ENCODE measurements at regions not wholly inside any gene's neighbourhood (a gene's known extent, or its start where the extent isn't known, plus 50 kb on each side); places are given as distances from the start of the nearest gene placed in this dataset.

GRCh38 chr16:88322500-88322970 is 60.2 kb upstream of the ZNF469 start:
- FAIRE-seq (no peak), DNase-seq (ENCODE audit: insufficient read length, low spot score) (no peak)
- no peak for TF ChIP-seq TAF1 (IDR thresholded peaks at IDR 0.05; ENCODE audit: low read depth, low read length)
- TF ChIP-seq POLR2A (IDR thresholded peaks at IDR 0.05; ENCODE audit: low read depth, low read length) = no peak
- TF ChIP-seq POU2F2 (IDR thresholded peaks at IDR 0.05; ENCODE audit: low read depth, low read length) = no peak
- TF ChIP-seq PAX5 (IDR thresholded peaks at IDR 0.05; ENCODE audit: insufficient read depth, low read length, severe bottlenecking) = no peak
- TF ChIP-seq POLR2AphosphoS5 (IDR thresholded peaks at IDR 0.05; ENCODE audit: low read depth, low read length) = no peak
- no peak for TF ChIP-seq SPI1 (IDR thresholded peaks at IDR 0.05; ENCODE audit: low read depth, low read length)

- TF ChIP-seq SPI1 (IDR thresholded peaks at IDR 0.05; ENCODE audit: low read depth, low read length) (no peak), POLR2A (IDR thresholded peaks at IDR 0.05; ENCODE audit: low read depth, low read length) (no peak)
- FAIRE-seq = no peak
- no peak for DNase-seq (ENCODE audit: insufficient read length, low spot score)
Measured at GRCh38 chr16:88323041-88323440, 59.7 kb upstream of the ZNF469 start.

GRCh38 chr16:88323546-88324330 is 59.0 kb upstream of the ZNF469 start:
- no peak for TF ChIP-seq POU2F2 (IDR thresholded peaks at IDR 0.05; ENCODE audit: low read depth, low read length)
- TF ChIP-seq POLR2A (IDR thresholded peaks at IDR 0.05; ENCODE audit: low read depth, low read length) = no peak
- no peak for TF ChIP-seq PAX5 (IDR thresholded peaks at IDR 0.05; ENCODE audit: insufficient read depth, low read length, severe bottlenecking)
- no peak for TF ChIP-seq SPI1 (IDR thresholded peaks at IDR 0.05; ENCODE audit: low read depth, low read length)
- TF ChIP-seq TAF1 (IDR thresholded peaks at IDR 0.05; ENCODE audit: low read depth, low read length) = no peak
- TF ChIP-seq POLR2AphosphoS5 (IDR thresholded peaks at IDR 0.05; ENCODE audit: low read depth, low read length) = no peak
- DNase-seq (ENCODE audit: insufficient read length, low spot score) (no peak), FAIRE-seq (no peak)

GRCh38 chr16:88325087-88325750 is 57.5 kb upstream of the ZNF469 start:
- TF ChIP-seq SPI1 (IDR thresholded peaks at IDR 0.05; ENCODE audit: low read depth, low read length) (no peak), POU2F2 (IDR thresholded peaks at IDR 0.05; ENCODE audit: low read depth, low read length) (no peak), PAX5 (IDR thresholded peaks at IDR 0.05; ENCODE audit: insufficient read depth, low read length, severe bottlenecking) (no peak), POLR2AphosphoS5 (IDR thresholded peaks at IDR 0.05; ENCODE audit: low read depth, low read length) (no peak), TAF1 (IDR thresholded peaks at IDR 0.05; ENCODE audit: low read depth, low read length) (no peak), POLR2A (IDR thresholded peaks at IDR 0.05; ENCODE audit: low read depth, low read length) (no peak)
- no peak for FAIRE-seq
- DNase-seq (ENCODE audit: insufficient read length, low spot score) = no peak

GRCh38 chr16:88325976-88326375 is 56.8 kb upstream of the ZNF469 start:
- FAIRE-seq (no peak), DNase-seq (ENCODE audit: insufficient read length, low spot score) (no peak)
- TF ChIP-seq SPI1 (IDR thresholded peaks at IDR 0.05; ENCODE audit: low read depth, low read length) = no peak
- no peak for TF ChIP-seq POLR2AphosphoS5 (IDR thresholded peaks at IDR 0.05; ENCODE audit: low read depth, low read length)
- TF ChIP-seq POLR2A (IDR thresholded peaks at IDR 0.05; ENCODE audit: low read depth, low read length) = no peak
- no peak for TF ChIP-seq TAF1 (IDR thresholded peaks at IDR 0.05; ENCODE audit: low read depth, low read length)
- TF ChIP-seq POU2F2 (IDR thresholded peaks at IDR 0.05; ENCODE audit: low read depth, low read length) = no peak
- no peak for TF ChIP-seq PAX5 (IDR thresholded peaks at IDR 0.05; ENCODE audit: insufficient read depth, low read length, severe bottlenecking)

DNA sequence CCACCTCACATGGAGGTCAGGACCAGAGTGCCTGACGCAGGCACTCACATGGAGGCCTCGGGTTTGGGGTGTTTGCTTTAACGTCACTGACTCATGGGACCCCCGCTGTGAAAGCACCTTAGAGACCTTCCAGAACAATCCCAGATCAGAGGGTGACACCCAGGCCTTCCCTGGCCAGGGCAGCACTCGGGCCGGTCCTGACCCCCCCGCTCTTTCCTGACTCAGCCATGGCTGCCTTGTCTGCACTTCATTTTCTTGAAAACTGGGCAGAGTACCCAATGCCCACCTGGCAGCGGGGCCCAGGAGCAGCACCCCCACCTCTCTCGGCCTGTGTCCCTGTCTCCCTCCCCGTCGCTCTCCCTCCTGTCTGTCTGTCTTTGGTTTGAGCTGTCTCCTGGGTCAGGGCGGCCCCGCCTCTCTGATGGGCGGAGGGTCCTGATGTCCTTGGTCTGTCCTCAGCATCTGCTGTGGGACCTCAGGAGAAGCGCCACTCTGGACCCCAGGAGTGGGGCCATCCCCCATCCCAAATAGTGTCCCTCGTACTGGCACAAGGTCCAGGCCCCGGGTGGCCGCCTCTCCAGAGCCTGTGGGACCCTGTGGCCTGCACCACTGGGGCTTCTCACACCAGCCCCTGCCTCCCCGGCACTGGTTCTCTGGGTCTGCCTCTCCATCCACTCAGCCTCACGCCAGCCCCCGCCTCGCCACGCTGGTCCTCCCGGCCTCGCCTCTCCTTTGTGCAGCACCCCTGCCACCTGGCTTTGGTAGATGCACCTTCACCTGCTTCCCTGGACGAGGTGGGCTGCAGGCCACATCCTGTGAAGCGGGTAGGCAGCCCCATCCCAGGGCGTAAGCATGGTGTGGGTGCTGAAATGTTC is 55.9 kb upstream of the ZNF469 start:
- no peak for DNase-seq (ENCODE audit: insufficient read length, low spot score)
- no peak for TF ChIP-seq TAF1 (IDR thresholded peaks at IDR 0.05; ENCODE audit: low read depth, low read length)
- no peak for TF ChIP-seq POLR2AphosphoS5 (IDR thresholded peaks at IDR 0.05; ENCODE audit: low read depth, low read length)
- FAIRE-seq = no peak

- FAIRE-seq (no peak), DNase-seq (ENCODE audit: insufficient read length, low spot score) (no peak)
- no peak for TF ChIP-seq SPI1 (IDR thresholded peaks at IDR 0.05; ENCODE audit: low read depth, low read length)
- TF ChIP-seq POU2F2 (IDR thresholded peaks at IDR 0.05; ENCODE audit: low read depth, low read length) = no peak
- no peak for TF ChIP-seq POLR2A (IDR thresholded peaks at IDR 0.05; ENCODE audit: low read depth, low read length)
- TF ChIP-seq PAX5 (IDR thresholded peaks at IDR 0.05; ENCODE audit: insufficient read depth, low read length, severe bottlenecking) = no peak
- TF ChIP-seq POLR2AphosphoS5 (IDR thresholded peaks at IDR 0.05; ENCODE audit: low read depth, low read length) = no peak
- no peak for TF ChIP-seq TAF1 (IDR thresholded peaks at IDR 0.05; ENCODE audit: low read depth, low read length)
Measured at GRCh38 chr16:88327561-88328312, 55.0 kb upstream of the ZNF469 start.

DNA sequence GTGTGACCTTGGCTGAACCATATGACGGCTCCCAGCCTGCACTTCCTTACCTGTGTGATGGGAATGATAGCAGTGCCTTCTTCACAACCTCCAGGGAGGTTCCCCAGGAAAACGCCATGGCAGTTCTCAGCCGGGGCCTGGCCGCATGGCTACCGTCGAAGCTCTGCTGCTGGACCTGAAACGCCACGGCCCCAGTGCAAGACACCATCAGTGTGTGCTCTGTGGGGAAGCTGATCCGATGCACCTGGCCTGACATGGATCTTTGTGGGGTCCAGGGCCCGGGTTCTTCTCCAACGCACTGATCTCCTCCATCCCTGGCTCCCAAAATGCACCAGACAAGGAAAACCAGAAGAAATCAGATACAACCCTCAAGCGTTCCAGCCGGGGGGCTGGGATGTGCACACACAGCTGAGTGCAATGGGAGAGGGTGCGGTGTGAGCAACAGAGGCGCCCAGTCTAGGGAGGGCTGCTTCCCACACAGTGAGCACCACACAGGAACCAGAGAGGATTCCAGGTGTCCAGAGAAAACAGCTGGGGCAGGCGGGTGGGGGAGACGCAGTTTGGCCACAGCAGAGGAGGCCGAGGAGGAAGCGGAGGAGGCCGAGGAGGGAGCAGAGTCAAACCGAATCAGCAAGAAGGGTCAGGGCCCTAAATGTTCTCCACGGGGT is 54.3 kb upstream of the ZNF469 start:
- TF ChIP-seq POLR2A (IDR thresholded peaks at IDR 0.05; ENCODE audit: low read depth, low read length) (no peak), SPI1 (IDR thresholded peaks at IDR 0.05; ENCODE audit: low read depth, low read length) (no peak), PAX5 (IDR thresholded peaks at IDR 0.05; ENCODE audit: insufficient read depth, low read length, severe bottlenecking) (no peak), POLR2AphosphoS5 (IDR thresholded peaks at IDR 0.05; ENCODE audit: low read depth, low read length) (no peak), POU2F2 (IDR thresholded peaks at IDR 0.05; ENCODE audit: low read depth, low read length) (no peak), TAF1 (IDR thresholded peaks at IDR 0.05; ENCODE audit: low read depth, low read length) (no peak)
- FAIRE-seq = no peak

More for the DNA sequence above, 54.3 kb upstream of the ZNF469 start:
- DNase-seq (ENCODE audit: insufficient read length, low spot score) = no peak
